ENCODE measurements at regions not wholly inside any gene's neighbourhood (a gene's known extent, or its start where the extent isn't known, plus 50 kb on each side); places are given as distances from the start of the nearest gene placed in this dataset.

DNA sequence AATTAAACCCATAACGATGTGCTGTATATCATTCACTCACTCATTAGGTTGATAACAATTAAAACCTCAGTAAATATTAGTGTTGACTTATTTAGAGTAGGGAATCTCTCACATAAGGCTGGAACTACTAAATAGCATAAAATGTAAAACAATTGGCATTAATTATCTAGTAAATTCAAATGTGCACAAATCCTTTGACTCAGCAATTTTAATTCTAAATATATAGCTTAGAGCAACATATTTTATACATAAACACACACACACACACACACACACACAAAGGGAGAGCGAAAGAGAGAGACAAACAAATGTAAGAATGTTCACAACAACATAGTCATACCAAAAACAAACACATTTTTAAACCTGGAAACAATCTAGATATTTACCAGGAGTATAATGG, 443.1 kb upstream of the KCNH7 start:
- Histone ChIP-seq H3K27ac (no peak overlapping the region), H3K36me3 (no peaks in the 10 kb centered on the region), H3K27me3 (ENCODE audit: low read depth) (no peaks in the 10 kb centered on the region), H3K4me3 (no peak overlapping the region), H3K4me1 (no peaks in the 10 kb centered on the region), H3K9me3 (peaks cover 4% of the 10 kb centered on the region)
- ATAC-seq = no peak
- TF ChIP-seq, protein P1, sequence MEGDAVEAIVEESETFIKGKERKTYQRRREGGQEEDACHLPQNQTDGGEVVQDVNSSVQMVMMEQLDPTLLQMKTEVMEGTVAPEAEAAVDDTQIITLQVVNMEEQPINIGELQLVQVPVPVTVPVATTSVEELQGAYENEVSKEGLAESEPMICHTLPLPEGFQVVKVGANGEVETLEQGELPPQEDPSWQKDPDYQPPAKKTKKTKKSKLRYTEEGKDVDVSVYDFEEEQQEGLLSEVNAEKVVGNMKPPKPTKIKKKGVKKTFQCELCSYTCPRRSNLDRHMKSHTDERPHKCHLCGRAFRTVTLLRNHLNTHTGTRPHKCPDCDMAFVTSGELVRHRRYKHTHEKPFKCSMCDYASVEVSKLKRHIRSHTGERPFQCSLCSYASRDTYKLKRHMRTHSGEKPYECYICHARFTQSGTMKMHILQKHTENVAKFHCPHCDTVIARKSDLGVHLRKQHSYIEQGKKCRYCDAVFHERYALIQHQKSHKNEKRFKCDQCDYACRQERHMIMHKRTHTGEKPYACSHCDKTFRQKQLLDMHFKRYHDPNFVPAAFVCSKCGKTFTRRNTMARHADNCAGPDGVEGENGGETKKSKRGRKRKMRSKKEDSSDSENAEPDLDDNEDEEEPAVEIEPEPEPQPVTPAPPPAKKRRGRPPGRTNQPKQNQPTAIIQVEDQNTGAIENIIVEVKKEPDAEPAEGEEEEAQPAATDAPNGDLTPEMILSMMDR (IDR thresholded peaks at IDR 0.05) = no peak
- no peak for DNase-seq
- intact Hi-C loops (cut with DNase I) = no loop called here

DNA sequence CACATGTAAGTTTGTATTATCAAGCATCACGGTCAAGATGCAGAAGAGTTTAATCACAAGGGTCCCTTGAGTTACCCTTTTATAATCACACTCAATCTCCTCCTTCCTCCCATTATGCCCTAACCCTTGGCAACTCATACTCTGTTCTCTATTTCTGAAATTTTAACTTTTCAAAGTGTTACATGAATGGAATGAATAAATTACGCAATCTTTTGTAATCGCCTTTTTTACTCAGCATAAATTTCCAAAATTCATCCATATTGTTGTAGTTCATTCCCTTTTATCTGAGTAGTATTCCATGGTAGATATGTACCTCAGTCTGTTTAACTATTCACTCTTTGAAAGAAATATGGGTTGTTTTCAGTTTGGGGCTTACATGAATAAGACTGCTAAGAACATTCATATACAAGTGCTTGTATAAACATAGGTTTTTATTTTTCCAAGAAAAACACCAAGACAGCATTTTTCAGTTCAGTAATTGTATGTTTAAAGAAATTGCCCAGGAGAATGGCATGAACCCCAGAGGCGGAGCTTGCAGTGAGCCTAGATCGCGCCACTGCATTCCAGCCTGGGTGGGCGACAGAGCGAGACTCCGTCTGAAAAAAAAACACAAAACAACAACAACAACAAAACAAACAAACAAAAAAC, 430.9 kb upstream of the KCNH7 start:
- H3K4me1 ChIP-seq = no peaks in the 10 kb centered on the region

DNA sequence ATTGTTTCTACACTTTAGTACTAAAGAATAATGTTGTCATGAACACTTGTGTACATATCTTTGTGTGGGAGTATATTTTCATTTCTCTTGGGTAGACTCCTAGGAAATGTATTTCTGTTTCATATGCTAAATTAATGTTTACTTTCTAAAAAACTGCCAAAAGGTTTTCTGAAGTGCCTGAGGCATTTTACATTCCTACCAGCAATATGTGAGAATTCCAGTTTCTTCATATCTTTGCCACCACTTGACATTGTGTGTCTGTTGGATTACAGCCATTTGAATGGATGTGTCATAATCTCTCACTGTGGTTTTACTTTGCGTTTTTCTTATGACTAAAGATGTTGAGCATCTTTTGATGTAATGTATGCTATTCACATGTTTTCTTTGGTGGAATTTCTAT, 428.2 kb upstream of the KCNH7 start:
- DNase-seq (no peak), ATAC-seq (no peak)
- Histone ChIP-seq H3K36me3 (no peaks in the 10 kb centered on the region), H3K4me3 (no peak overlapping the region), H3K9me3 (no peaks in the 10 kb centered on the region), H3K27me3 (ENCODE audit: low read depth) (no peaks in the 10 kb centered on the region), H3K27ac (no peak overlapping the region), H3K4me1 (no peaks in the 10 kb centered on the region)
- intact Hi-C loops (cut with DNase I) = no loop called here
- TF ChIP-seq, protein P1 (IDR thresholded peaks at IDR 0.05) = no peak

More for the DNA sequence above, 430.9 kb upstream of the KCNH7 start:
- Histone ChIP-seq H3K36me3 (no peaks in the 10 kb centered on the region), H3K27ac (no peak overlapping the region), H3K9me3 (peaks cover 17% of the 10 kb centered on the region), H3K27me3 (ENCODE audit: low read depth) (no peaks in the 10 kb centered on the region), H3K4me3 (no peak overlapping the region)
- TF ChIP-seq, protein P1 (IDR thresholded peaks at IDR 0.05) = no peak
- DNase-seq (no peak), ATAC-seq (no peak)
- intact Hi-C loops (cut with DNase I) = no loop called here

DNA sequence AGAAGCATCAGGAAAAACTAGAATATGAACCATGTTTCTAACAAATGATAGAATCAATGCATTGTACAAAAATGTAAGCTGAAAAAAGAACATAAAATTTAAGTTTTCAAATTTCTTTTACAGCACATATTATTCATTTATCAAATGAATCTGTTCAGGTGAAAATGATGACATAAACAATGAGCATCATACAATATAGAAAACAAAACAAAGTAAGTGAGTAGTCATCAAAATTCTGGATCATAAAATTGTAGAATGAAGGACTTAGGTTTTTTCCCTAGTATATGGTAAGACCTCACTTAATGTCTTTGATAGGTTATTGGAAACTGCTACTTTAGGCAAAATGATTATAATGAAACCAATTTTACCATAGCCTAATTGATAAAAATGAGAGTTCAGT, 427.0 kb upstream of the KCNH7 start:
- Histone ChIP-seq H3K4me1 (no peaks in the 10 kb centered on the region), H3K4me3 (no peak overlapping the region), H3K36me3 (no peaks in the 10 kb centered on the region), H3K9me3 (no peaks in the 10 kb centered on the region), H3K27me3 (ENCODE audit: low read depth) (no peaks in the 10 kb centered on the region), H3K27ac (no peak overlapping the region)
- TF ChIP-seq, protein P1 (IDR thresholded peaks at IDR 0.05) = no peak
- no peak for ATAC-seq
- intact Hi-C loops (cut with DNase I) = no loop called here
- DNase-seq = no peak

DNA sequence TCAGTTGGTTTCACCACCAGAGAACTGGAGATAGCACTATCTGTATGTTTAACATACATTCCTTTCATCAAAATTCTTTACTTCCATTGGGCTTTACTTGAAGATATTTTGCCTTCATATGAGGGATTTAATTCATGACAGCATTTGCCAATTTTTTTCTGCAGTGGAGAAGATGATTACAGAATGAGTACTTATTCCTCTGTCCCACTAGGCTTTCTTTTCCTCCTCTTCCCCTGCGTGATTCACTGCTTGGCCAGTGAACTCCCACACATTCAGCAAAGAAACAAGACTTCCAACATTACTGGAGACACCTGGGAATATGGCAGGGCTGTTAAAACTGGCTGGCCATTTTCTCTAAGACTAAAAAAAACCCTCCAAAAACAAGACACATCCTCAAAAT, 425.8 kb upstream of the KCNH7 start:
- intact Hi-C loops (cut with DNase I) = no loop called here
- no peak for DNase-seq
- Histone ChIP-seq H3K4me1 (no peaks in the 10 kb centered on the region), H3K9me3 (no peaks in the 10 kb centered on the region), H3K4me3 (no peak overlapping the region), H3K36me3 (no peaks in the 10 kb centered on the region), H3K27ac (no peak overlapping the region), H3K27me3 (ENCODE audit: low read depth) (no peaks in the 10 kb centered on the region)
- no peak for ATAC-seq
- TF ChIP-seq, protein P1 (IDR thresholded peaks at IDR 0.05) = no peak
